ENCODE measurements at regions not wholly inside any gene's neighbourhood (a gene's known extent, or its start where the extent isn't known, plus 50 kb on each side); places are given as distances from the start of the nearest gene placed in this dataset.

DNA sequence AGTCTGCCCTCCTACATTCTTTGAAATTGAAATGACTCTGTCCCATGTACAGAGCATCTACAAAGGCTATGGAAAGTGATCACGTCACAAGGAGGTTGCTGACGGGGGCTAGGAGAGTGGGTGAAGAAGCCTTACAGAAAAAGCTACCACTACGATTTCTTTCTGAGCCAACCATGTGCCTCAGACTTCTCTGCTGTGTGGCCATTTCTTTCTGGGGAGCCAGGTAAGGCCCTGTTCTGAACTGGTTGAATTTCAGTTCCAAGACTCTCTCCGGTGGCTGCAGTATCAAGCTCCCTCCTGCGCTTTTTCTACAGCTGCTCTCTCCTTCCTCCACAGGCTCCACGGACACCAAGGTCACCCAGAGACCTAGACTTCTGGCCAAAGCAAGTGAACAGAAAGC lies 112.5 kb upstream of the PRSS1 start:
- no peak for TF ChIP-seq POLR2AphosphoS5 (IDR thresholded peaks at IDR 0.05; ENCODE audit: borderline replicate concordance, low read depth, low read length)
- TF ChIP-seq EZH2 (IDR thresholded peaks at IDR 0.05) = no peak
- no peak for TF ChIP-seq FOXP2 (optimal IDR thresholded peaks at IDR 0.05; ENCODE audit: control extremely low read depth, extremely low read length, insufficient read depth)

All from SK-N-MC (cell line).